HCT116 (cell line): ENCODE measurements at regions not wholly inside any gene's neighbourhood (a gene's known extent, or its start where the extent isn't known, plus 50 kb on each side); places are given as distances from the start of the nearest gene placed in this dataset.

ENCODE experiments used
- CEBPB ChIP-seq: IDR thresholded peaks from 2 replicates; pipeline ENCODE4 v1.6.1; 2012; ENCODE audit warnings: low read depth
- EGR1 ChIP-seq: IDR thresholded peaks from 2 replicates; pipeline ENCODE4 v1.6.1; 2012; ENCODE audit warnings: low read depth
- ELF1 ChIP-seq: IDR thresholded peaks from 2 replicates; pipeline ENCODE4 v1.6.1; 2012; ENCODE audit warnings: low read depth, borderline replicate concordance
- EZH2 ChIP-seq: fragments of 200-600 bp; sonication (generic); IDR thresholded peaks from 2 replicates; pipeline ENCODE4 v1.6.1; 2017; ENCODE audit warnings: antibody characterized with exemption, mixed run types
- POLR2AphosphoS5 ChIP-seq: IDR thresholded peaks from 2 replicates; pipeline ENCODE4 v1.6.1; 2011; ENCODE audit warnings: mild to moderate bottlenecking, low read depth, low read length, moderate library complexity
- SP1 ChIP-seq: IDR thresholded peaks from 2 replicates; pipeline ENCODE4 v1.6.1; 2012; ENCODE audit warnings: low read depth
- TCF7L2 ChIP-seq: IDR thresholded peaks from 2 replicates; pipeline ENCODE4 v1.7.0; 2011; ENCODE audit warnings: borderline replicate concordance, inconsistent platforms; ENCODE audit not compliant: insufficient read depth, insufficient read length; ENCODE audit errors: extremely low read depth
- TF ChIP-seq, protein P1 (sequence below), 3 experiments: fragments of 200-600 bp in 1 of 3; sonication (generic) in 1 of 3; IDR thresholded peaks in 2 of 3; conservative IDR thresholded peaks in 1 of 3; 2 replicates each; pipeline ENCODE4 v1.5.1; 2012 to 2017; ENCODE audit warnings: low read depth in 2 of 3, low read length in 2 of 3, antibody characterized with exemption in 1 of 3, borderline replicate concordance in 1 of 3, control low read depth in 1 of 3, mild to moderate bottlenecking in 1 of 3, mixed read lengths in 1 of 3, mixed run types in 1 of 3, moderate library complexity in 1 of 3; ENCODE audit not compliant: insufficient read depth in 1 of 3
- TF ChIP-seq, protein P2 (sequence below): IDR thresholded peaks from 2 replicates; pipeline ENCODE4 v1.6.1; 2011; ENCODE audit warnings: mild to moderate bottlenecking, low read length, moderate library complexity; ENCODE audit not compliant: insufficient replicate concordance; ENCODE audit errors: extremely low read depth

DNA sequence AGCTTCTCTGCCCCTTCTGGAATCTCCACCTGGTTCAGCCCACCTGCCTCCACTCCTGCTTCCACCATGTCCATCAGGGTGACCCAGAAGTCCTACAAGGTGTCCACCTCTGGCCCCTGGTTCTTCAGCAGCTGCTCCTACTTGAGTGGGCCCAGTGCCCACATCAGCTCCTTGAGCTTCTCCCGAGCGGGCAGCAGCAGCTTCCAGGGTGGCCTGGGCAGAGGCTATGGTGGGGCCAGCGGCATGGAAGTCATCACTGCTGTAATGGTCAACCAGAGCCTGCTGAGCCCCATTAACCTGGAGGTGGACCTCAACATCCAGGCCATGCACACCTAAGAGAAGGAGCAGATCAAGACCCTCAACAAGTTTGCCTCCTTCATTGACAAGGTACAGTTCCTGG is 74.4 kb upstream of the ZXDA start:
- TF ChIP-seq, protein P1, sequence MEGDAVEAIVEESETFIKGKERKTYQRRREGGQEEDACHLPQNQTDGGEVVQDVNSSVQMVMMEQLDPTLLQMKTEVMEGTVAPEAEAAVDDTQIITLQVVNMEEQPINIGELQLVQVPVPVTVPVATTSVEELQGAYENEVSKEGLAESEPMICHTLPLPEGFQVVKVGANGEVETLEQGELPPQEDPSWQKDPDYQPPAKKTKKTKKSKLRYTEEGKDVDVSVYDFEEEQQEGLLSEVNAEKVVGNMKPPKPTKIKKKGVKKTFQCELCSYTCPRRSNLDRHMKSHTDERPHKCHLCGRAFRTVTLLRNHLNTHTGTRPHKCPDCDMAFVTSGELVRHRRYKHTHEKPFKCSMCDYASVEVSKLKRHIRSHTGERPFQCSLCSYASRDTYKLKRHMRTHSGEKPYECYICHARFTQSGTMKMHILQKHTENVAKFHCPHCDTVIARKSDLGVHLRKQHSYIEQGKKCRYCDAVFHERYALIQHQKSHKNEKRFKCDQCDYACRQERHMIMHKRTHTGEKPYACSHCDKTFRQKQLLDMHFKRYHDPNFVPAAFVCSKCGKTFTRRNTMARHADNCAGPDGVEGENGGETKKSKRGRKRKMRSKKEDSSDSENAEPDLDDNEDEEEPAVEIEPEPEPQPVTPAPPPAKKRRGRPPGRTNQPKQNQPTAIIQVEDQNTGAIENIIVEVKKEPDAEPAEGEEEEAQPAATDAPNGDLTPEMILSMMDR (IDR thresholded peaks at IDR 0.05 in 2 of 3, conservative IDR thresholded peaks at IDR 0.05 in 1 of 3; ENCODE audit: borderline replicate concordance in 1 of 3, insufficient read depth in 1 of 3, low read depth in 2 of 3, low read length in 2 of 3): no peak
- no peak for TF ChIP-seq EGR1
- TF ChIP-seq EZH2: no peak
- no peak for TF ChIP-seq ELF1
- TF ChIP-seq TCF7L2: no peak
- no peak for TF ChIP-seq CEBPB
- no peak for TF ChIP-seq POLR2AphosphoS5
- no peak for TF ChIP-seq SP1
- TF ChIP-seq, protein P2, sequence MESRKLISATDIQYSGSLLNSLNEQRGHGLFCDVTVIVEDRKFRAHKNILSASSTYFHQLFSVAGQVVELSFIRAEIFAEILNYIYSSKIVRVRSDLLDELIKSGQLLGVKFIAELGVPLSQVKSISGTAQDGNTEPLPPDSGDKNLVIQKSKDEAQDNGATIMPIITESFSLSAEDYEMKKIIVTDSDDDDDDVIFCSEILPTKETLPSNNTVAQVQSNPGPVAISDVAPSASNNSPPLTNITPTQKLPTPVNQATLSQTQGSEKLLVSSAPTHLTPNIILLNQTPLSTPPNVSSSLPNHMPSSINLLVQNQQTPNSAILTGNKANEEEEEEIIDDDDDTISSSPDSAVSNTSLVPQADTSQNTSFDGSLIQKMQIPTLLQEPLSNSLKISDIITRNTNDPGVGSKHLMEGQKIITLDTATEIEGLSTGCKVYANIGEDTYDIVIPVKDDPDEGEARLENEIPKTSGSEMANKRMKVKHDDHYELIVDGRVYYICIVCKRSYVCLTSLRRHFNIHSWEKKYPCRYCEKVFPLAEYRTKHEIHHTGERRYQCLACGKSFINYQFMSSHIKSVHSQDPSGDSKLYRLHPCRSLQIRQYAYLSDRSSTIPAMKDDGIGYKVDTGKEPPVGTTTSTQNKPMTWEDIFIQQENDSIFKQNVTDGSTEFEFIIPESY: no peak
